Spleen (tissue), 7 donors: ENCODE measurements at regions not wholly inside any gene's neighbourhood (a gene's known extent, or its start where the extent isn't known, plus 50 kb on each side); places are given as distances from the start of the nearest gene placed in this dataset.

Experiments
- CTCF ChIP-seq, 11 experiments: fragments of 200-600 bp in 7 of 11; fragments of 450-650 bp in 4 of 11; sonication (generic) in 4 of 11; IDR thresholded peaks in 8 of 11; conservative IDR thresholded peaks in 3 of 11; 1 replicate in 7 of 11; 2 replicates in 4 of 11; pipeline versions ENCODE4 v1.4.0 to v1.8.0; 2016 to 2021; ENCODE audit warnings: antibody characterized with exemption in 11 of 11, inconsistent platforms in 4 of 11, mild to moderate bottlenecking in 1 of 11
- POLR2A ChIP-seq, 3 donors: fragments of 450-650 bp; IDR thresholded peaks; one replicate each; pipeline ENCODE4 v1.5.1; 2017; ENCODE audit warnings: antibody characterized with exemption in 3 of 3, mild to moderate bottlenecking in 1 of 3
- donor health status: DM: no; HTN: no; CAD: no; lungs with moderate emphysema.
- donor health status: DM: no; HTN: no; CAD: no.
- donor health status: DM: no; HTN: no; CAD: no.

DNA sequence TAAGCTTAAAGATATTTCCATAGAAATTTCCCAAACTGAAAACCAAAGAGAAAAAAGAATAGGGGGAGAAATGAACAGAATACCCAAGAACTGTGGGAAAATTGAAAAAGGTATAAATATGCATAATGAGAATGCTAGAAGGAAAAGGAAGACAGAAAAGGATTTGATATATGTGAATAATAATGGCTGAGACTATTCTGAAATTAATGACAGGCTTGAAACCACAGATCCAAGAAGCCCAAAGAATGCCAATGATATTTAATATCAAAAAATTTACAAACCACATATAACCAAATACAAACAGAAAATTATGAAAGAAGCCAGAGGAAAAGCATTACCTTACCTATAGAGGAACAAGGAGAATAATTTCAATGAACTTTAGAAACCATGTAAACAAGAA is 153.0 kb downstream of the ANXA2 start:
- TF ChIP-seq CTCF (IDR thresholded peaks at IDR 0.05 in 8 of 11, conservative IDR thresholded peaks at IDR 0.05 in 3 of 11) = no peak
- TF ChIP-seq POLR2A (IDR thresholded peaks at IDR 0.05) = no peak
